NCI-H2171 treated with DMSO at 0.1 percent for 48 hours (cell line): ENCODE measurements at regions not wholly inside any gene's neighbourhood (a gene's known extent, or its start where the extent isn't known, plus 50 kb on each side); places are given as distances from the start of the nearest gene placed in this dataset.
A peak's percentile ranks its signal among the peaks of the same experiment; 100 is the strongest.
"Not testable (repeated sequence)": the region's sequence is repeated elsewhere in the genome, so short reads cannot be mapped to it uniquely, and the experiment has no call there.

Source experiments
- DNase-seq: peaks from one replicate; lab custom pipeline; 2025; lab: John Stamatoyannopoulos, UW

DNA sequence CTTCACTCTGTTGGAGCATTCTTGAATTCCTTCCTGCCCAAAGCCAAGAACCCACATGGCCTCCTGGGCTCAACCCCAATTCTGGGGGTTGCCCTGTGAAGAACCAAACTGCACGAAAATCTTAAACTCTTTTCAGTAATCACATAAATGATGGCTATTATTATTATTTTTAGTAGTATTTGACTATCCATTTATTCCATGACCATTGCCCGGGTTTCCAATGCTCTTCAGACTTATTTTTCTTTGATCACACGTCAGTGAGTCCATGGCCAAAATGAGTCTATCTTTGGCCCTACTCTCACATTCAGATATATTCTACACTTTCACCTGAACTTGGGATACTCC is 185.9 kb downstream of the AVL9 start:
- DNase-seq: no peak

DNA sequence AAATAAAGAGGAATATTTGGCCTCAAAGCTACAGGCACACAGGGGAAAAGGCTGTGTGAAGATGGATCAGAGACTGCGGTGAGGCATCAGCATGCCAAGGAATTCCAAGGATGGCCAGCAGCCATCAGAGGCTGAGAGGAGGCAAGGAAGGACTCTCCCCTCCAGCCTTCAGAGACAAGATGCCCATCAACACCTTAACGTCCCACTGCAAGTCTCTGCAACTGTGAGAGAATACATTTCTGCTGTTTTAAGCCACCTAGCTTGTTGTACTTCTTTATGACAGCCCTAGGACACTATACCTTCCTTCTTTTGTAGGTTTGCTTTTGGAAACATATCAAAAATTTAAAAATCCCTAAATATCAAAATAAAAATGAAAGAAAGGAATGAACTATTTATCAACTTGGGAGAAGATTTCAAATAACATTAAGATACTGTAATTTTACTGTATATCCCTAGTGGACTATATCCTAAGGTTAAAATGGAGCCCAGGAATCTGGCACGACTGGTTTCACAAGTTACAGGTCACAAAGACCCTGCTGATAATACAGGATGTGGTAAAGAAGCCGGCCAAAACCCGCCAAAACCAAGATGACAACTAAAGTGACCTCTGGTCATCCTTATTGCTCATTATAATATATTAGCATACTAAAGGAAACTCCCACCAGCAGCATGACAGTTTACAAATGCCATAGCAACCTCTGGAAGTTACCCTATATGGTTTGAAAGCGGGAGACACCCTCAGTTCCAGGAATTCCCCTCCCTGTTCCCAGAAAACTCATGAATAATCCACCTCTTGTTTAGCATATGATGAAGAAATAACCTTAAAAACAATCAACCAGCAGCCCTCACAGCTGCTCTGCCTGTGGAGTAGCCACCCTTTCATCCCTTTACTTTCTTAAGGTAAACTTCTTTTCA is 185.2 kb downstream of the AVL9 start:
- no peak for DNase-seq

DNA sequence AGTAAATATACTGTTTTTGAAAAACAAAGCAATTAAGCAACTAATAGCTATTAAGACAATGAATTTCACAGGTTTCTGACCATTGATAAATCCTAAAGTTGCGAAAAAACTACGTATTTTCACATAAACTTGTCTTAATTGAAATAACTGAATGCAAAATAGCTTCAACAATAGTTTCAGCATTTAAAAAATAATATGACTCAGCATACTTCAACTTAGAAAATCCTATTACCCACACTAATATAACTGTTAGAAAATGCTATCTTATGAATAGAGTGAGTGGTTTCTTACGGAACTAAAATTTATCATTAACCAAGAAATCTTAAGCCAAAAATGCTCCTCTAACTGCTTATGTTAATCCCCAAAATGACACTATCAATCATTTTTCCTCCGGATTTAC is 183.9 kb downstream of the AVL9 start:
- no peak for DNase-seq

DNA sequence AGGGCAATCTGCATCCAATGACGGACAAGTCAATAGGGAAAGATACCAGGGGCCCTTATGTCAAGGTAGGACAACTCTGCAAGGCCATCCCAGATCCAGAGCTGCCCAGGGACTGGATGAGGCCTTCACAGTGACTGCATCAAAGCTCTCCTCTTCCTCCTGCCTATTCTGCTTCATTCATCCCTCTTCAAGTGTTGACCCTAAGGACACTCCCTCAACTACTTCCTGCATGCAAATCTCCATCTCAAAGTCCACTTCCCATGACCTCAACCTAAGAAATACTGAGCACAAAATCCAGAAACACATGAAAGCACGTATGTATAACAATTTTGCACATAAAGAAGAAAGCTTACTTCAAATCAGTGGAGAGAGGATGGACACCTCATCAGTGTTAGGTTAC is 182.3 kb downstream of the AVL9 start:
- no peak for DNase-seq

DNA sequence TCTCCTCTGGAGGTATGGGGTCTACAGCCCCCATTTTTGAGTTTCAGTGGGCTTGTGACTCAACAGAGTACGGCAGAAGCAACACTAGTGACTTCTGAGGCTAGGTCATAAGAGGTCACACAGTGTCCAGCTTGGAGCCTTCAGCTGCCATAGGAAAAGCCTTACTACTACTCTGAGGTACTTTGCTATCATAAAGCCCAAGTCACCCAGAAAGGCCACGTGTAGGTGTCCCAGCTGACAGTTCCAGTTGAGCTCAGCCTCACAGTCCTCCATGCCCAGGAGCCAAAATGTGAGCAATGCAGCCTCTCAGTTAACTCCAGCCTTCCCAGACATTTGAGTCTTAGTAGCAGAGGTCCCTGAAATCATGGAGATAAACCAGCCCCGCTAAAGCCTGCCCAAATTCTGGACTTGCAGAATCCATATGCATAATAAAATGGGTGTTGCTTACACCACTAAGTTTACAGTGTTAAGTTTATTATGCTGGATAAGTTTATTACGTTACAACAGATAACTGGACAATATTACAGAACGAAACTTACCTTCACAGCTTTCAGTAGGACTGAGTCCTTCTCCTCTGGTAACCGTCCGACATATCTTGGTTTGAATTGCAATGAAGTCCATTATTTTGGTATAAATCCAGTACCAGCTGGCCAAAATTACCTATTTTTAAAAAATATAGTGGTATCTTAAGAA is 181.1 kb downstream of the AVL9 start:
- no peak for DNase-seq

DNA sequence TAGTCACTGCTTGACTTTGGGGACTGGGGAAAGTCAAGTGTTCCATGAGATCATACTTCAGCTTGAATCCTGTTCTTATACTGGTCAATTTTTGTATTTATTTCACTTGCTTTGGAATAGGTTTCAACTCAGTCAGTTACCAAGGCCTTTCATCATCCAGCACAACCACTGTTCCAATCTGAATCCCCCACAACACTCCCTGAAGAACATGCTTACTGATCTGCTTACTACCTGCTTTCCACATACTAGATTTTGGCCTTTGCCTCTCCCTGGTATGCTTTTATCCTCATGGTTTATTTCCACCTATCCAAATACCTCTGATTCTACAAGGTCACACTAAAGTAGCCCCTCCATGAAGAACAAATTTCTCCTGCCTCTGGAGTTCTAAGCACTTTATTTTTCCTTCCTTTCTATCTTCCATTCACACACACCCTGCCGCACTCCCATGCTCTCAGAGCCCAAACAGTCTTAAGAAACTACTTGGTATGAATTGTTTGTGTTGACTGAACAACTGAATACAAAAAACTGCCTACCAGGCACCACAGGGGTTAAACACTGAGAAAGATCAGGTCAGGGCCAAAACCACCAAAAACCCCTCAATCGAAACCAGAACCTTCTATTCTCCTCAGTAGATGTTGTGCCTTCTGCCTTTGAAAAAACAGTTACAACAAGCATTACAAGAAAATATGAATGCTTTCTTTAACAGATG is 178.1 kb downstream of the AVL9 start:
- no peak for DNase-seq

DNA sequence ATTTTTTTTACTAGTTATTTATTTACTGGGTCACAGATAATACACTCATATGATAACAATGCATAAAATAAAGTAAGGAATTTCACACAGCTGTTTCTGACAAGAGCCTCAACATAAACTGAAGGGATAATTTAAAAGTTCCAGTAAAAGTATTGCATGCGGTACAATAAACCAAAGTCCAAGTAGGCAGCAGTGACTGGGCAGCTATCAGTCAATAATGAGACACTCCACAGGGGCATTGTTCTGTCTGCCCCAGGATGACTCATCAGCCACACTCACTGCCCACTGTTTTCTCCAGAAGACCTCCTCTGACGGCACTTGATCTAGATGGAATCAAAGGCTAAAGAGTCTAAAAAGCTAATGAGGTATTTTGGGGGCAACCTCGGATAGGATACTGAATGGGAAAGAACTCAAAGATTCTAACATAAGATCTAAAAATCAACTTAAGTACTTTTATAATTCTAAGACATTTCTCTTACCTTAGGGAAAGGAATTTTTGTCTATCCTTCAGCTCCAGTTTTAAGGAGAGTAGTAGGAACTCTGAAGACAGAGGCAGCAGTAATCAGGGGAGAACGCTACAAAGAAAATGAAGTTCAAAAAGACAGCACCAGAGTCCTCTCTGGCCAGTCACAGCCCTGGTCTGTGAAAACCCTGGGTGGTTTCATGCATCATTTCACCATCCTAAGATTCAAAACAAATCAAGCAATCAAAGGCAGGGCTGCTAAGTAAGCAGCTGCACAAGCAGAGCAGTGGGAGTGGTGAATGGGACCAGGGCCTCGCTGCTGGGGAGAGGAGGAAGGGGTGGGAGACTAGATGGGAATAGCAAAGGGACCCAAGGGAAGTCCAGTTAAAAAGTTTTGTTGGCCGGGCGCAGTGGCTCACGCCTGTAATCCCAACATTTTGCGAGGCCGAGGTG is 175.1 kb downstream of the AVL9 start:
- DNase-seq: no peak

DNA sequence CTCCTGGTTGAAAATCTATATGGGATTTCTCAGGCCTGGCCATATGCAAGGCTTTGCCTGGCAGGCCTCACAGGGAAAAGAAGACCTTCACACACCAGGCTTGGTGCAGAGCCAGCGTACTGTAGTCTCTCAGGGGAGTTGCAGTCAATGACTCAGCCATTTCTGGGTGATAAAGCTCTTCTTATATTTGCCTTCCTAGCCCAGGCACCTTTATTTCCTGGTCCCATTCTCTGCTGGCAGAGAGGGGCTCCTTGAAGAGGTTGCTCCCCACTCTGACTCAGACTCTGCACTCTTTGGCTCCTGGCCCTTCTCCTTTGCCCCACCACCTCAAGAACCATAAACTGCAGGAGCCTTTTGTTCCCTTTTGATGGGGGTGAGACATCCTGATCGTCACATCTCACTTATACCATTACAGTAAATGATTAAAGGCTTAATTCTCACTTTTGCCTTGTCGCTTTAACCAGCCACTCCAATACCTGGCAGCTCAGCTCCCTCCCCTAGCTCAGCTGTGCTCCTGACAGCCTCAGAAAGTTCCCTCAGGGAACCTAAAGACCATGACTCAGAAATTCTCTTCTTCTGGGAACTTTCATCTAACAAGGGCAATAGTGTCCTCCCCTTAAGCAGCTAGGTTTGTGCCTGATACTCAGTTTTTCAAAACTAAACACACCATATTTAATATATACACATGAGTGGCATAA is 174.0 kb downstream of the AVL9 start:
- DNase-seq: peak; percentile 73

DNA sequence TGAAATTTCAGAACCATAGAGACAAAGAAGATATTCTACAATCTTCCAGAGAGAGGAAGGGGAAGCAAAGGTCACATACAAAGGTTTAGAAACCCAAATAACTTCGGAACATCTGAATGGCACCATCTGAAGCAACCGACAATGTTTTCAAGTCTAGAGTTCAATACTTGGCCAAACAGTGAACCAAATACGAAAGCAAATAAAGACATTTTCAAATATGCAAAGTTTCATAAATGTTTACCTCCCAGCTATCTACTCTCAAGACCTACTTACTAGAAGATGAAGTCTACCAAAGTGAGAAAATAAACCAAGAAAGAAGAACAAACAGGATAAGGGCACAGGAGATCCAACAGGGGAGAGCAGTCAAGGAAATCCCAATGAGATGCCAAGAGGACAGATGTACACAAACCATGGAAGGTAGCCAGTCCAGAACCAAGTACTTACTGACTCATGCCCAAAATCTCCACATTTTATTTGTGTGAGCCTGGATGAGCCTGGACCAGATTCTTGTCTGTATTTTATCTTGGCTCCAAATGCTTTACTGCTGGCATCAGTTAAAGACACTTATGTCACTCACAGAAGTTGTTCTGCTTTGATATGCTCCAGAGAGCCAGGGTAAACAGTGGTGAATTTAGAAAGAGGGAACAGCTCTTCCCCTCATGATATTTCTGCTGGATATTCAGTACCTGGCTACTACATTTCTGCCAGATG is 173.3 kb downstream of the AVL9 start:
- DNase-seq: peak; percentile 5

DNA sequence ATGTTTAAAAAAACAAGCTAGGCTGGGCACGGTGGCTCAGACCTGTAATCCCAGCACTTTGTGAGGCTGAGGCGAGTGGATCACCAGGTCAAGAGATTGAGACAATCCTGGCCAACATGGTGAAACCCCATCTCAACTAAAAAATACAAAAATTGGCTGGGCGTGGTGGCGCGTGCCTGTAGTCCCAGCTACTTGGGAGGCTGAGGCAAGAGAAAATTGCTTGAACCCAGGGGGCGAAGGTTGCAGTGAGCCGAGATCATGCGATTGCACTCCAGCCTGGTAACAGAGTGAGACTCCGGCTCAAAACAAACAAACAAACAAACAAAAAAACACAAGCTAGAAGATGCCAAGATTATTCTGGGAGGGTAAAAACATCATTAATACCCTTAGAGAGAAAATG is 172.3 kb downstream of the AVL9 start:
- DNase-seq: not testable (repeated sequence)

DNA sequence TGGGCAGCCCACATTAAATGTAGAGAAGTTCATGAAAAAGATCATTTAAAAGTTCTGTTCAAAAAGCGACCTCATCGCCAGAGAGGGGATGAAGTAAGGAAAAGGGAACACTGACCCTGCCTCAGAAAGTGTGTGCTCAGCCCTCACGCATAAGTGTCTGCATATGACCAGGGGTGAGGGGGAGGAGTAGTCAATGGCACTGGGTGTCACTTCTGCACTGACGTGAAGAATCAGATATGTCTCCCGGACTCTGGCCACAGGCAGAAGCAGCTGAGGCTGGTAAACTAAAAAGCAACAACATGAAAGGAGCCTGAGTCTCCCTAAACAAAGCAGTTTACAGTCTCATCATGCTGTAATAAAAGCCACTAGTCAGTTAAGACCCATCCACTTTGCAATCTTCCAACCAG is 168.5 kb downstream of the AVL9 start:
- not testable (repeated sequence) for DNase-seq

DNA sequence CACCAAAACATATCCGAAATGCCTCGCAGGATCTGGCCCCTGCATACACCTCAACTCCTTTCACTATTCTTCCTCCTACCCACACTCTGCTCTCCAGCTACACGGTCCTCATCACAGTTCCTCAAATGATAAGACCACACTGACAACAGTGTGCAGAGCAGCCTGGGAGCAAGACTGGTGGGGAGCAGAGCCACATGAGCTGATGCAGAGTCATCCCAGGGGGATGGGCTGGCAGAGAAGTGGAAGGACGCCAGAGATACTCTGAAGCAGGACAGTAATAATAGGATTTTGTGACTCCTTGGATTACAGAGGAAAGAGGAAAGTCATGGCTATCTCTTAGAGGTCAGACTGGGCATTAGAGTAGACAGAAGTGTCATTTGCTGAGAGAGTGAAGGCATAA is 167.2 kb downstream of the AVL9 start:
- DNase-seq: not testable (repeated sequence)

DNA sequence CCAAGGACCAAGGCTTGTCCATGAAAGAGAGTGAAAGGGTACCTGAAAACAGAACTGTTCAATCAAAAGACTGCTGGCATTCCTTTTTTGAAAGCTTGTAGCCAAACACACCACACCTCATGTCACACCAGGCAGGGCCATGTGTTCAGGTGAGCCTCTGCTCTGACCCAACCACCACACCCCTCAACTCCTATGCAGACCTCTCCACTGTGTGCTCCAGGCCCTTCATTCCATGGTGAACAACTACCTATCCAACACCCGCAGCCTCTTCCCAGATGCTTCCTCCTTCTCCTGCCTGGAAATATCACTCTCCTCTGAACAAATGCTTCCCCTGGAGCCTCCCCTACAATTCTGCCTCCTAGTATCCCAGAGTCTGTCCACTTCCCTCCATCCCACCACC is 166.6 kb downstream of the AVL9 start:
- DNase-seq: no peak

DNA sequence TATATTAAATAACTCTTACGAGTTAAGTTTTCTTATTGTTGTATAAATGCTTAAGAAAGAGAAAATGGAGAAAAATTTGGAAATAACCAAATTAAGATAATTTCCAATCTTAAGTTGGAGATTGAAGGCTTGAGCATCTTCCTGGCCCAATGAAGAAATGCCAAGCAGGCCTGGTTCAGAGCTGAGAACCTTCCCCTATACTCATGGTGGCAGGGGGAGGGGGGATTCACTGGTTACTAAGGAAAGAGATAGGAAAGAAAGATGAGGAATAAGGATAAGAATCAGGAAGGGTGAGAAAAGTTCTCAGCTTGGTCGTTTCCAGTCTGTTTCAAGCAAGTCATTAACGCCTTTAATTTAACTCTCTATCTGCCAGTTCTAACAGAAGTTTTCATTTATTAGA is 166.2 kb downstream of the AVL9 start:
- no peak for DNase-seq

DNA sequence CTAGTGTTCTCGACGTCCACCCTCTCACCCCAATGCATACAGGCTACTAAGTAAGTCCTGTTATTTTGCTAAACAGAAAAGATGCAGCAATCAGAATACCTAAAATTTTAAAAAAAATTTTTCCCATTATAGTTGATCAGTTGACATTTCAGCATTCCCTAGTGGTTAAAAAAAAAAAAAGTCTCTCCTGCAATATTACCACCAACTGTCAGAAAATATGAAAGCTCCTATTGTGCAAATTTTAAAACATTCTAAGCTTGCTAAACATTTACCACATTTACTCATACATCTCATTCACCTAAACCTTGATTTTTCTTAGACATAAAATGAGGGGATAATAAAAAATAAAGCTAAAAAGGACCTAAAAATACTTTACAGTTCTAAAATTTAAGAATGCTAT is 165.6 kb downstream of the AVL9 start:
- no peak for DNase-seq

DNA sequence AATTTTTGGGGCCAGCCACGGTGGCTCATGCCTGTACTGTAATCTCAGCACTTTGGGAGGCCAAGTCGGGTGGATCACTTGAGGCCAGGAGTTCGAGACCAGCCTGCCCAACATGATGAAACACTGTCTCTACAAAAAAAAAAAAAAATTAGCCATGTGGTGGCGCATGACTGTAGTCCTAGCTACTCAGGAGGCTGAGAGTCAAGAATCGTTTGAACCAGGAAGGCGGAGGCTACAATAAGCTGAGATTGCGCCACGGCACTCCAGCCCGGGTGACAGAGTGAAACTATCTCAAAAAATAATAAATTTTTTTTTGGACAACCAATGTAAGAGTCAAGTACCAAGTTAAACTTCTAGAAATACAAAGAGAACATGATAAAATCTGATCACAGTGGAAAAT is 164.6 kb downstream of the AVL9 start:
- no peak for DNase-seq

DNA sequence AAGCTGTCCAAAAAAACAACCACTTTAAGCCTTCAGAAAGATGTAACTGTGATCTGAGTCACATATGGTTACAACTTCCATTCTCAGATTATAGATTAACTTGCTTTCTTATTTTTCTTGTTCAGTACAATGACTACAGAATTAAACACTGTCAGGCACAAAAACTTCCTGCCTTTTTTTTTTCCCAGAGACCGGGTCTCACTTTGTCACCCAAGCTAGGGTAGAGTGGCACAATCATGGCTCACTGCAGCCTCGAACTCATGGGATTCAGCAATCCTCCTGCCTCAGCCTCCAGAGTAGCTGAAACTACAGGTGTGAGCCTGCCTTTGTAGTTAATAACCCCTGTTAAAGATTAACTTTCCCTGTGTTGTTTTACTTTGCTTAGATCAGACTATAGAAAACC is 163.2 kb downstream of the AVL9 start:
- DNase-seq: no peak

DNA sequence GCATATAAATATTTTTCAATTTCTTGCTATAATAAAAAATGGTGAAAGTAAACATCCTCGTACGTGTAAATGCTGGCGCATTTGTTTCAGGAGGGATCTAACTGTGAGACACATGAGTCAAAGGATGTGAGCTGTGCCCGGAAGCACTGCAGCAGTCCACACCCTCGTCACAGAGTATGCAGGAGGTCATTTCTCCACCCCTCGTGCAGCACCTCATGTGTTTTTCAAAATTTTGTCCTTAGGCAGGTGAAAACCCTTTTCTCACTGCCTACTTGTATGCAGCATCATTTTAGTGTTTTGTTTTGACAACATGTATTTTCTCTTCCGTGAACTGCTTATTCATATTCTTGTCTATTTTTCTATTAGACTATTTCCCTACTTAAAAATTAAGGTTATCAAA is 162.7 kb downstream of the AVL9 start:
- DNase-seq: no peak

DNA sequence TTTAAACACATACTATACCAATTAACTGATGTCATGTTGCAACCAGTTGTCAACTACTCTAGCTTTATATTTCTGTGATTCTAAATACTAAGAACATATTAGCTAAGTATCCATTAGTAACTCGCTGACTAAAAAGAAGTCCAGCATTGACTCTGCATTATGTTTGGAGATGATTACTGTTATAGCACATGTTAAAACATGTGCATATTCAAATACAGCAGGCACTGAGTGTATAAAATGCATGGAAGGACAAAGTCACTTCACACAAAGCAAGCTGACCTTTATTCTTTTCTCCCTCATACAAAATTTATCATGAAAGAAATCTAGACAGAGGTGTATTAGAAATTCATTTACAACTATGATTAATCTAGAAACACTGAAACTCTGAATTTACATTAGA is 159.3 kb downstream of the AVL9 start:
- DNase-seq: not testable (repeated sequence)

DNA sequence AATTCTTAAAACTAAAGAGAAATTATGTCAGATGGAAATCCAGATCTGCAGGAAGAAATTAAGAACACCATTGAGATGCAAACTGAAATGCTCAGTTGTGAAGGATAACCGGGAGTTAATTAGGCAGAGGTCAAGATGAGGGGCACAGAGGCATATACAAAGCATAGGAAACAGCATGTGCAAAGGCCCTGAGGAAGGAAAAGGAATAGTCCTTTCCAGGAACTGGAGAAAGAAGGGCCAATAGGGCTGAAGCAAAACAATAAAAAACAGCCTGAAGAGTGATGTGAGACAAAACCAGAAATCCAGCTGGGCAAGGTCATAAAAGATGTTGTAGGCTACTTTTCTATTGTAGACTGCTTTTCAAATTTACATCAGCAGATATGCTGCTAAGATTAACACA is 155.1 kb downstream of the AVL9 start:
- DNase-seq: not testable (repeated sequence)
